H1 (cell line): ENCODE measurements at regions not wholly inside any gene's neighbourhood (a gene's known extent, or its start where the extent isn't known, plus 50 kb on each side); places are given as distances from the start of the nearest gene placed in this dataset.

Experiments used
- BRCA1 ChIP-seq: IDR thresholded peaks from 2 replicates; pipeline ENCODE4 v1.6.1; 2012; ENCODE audit warnings: low read depth, low read length, improper control_type of control experiment
- POLR2A ChIP-seq, 2 experiments: IDR thresholded peaks; 1 replicate in 1 of 2; 2 replicates in 1 of 2; pipeline ENCODE4 v1.6.1; 2011; ENCODE audit warnings: low read depth in 2 of 2, low read length in 2 of 2, mild to moderate bottlenecking in 2 of 2; ENCODE audit errors: control extremely low read depth in 1 of 2
- SP1 ChIP-seq: IDR thresholded peaks from 2 replicates; pipeline ENCODE4 v1.6.1; 2011; ENCODE audit warnings: low read depth, low read length
- TAF1 ChIP-seq: IDR thresholded peaks from 2 replicates; pipeline ENCODE4 v1.6.1; 2011; ENCODE audit warnings: mild to moderate bottlenecking, low read depth, low read length

DNA sequence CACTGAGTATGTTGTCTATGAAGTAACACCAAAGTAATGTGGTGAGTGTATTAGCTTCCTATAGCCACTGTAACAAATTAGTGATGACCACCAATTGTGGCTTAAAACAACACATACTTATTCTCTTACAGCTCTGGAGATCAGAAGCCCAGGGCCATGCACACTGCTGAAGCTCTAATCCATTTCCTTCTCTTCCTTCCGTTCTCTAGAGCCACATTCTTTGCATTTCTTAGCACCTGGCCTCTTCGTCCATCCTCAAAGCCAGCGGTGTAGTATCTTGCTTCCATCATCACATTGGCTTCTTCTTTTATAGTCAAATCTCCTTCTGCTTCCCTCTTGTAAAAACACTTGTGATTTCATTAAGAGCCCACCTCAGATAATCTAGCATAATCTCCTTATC is 230.3 kb upstream of the RFX3 start:
- TF ChIP-seq SP1 (no peak), BRCA1 (no peak), POLR2A (IDR thresholded peaks at IDR 0.05; ENCODE audit: control extremely low read depth in 1 of 2, low read depth in 2 of 2, low read length in 2 of 2) (no peak), TAF1 (no peak)
